ENCODE measurements at regions not wholly inside any gene's neighbourhood (a gene's known extent, or its start where the extent isn't known, plus 50 kb on each side); places are given as distances from the start of the nearest gene placed in this dataset.

- peaks cover 4% of the 10 kb centered on the region for H3K9me3 ChIP-seq (ENCODE audit: low read depth)
- H3K36me3 ChIP-seq (ENCODE audit: low read depth): no peaks in the 10 kb centered on the region
- TF ChIP-seq EZH2 (IDR thresholded peaks at IDR 0.05; ENCODE audit: insufficient read depth, poor library complexity, severe bottlenecking) (no peak), EZH2phosphoT487 (IDR thresholded peaks at IDR 0.05; ENCODE audit: insufficient read depth, low read depth) (no peak)
- 18 to 24% methylated on average over 3 of the region's 3 CpGs for WGBS, 2 experiments (ENCODE audit: low coverage in 1 of 2, low lambda C conversion rate in 2 of 2, missing lambda C conversion rate in 2 of 2)
- H3K4me2 ChIP-seq (ENCODE audit: unreplicated experiment): no peak overlapping the region
- in situ Hi-C loops (cut with MboI): no loop called here
- no peak for DNase-seq
- no peak overlapping the region for H3K27ac ChIP-seq
- H2AFZ ChIP-seq: no peak overlapping the region
- no peak overlapping the region for H3K4me3 ChIP-seq
- no peaks in the 10 kb centered on the region for H3K79me2 ChIP-seq (ENCODE audit: insufficient read depth)
- H3K27me3 ChIP-seq (replicated peaks; ENCODE audit: insufficient read depth): no peaks in the 10 kb centered on the region
- no peaks in the 10 kb centered on the region; the same call in 1 of the 2 replicates for H3K9me2 ChIP-seq (ENCODE audit: insufficient read depth)
- no peaks in the 10 kb centered on the region for H3F3A ChIP-seq (ENCODE audit: insufficient read depth)
- no peak overlapping the region for H3K9ac ChIP-seq
- H3K4me1 ChIP-seq (ENCODE audit: insufficient read depth): no peaks in the 10 kb centered on the region
- H4K20me1 ChIP-seq (ENCODE audit: insufficient read depth): no peaks in the 10 kb centered on the region
These were observed 200.4 kb upstream of the NOX3 start for GRCh38 chr6:155656024-155656423.

GRCh38 chr6:155654474-155654873 lies 198.8 kb upstream of the NOX3 start:
- DNase-seq: no peak
- in situ Hi-C loops (cut with MboI): no loop called here
- no peaks in the 10 kb centered on the region for H3K4me1 ChIP-seq (ENCODE audit: insufficient read depth)
- H3K27me3 ChIP-seq (replicated peaks; ENCODE audit: insufficient read depth): no peaks in the 10 kb centered on the region
- no peaks in the 10 kb centered on the region for H3K79me2 ChIP-seq (ENCODE audit: insufficient read depth)
- peaks cover 4% of the 10 kb centered on the region for H3K9me3 ChIP-seq (ENCODE audit: low read depth)
- H3F3A ChIP-seq (ENCODE audit: insufficient read depth): no peaks in the 10 kb centered on the region
- H3K36me3 ChIP-seq (ENCODE audit: low read depth): no peaks in the 10 kb centered on the region
- no peaks in the 10 kb centered on the region; the same call in 1 of the 2 replicates for H3K9me2 ChIP-seq (ENCODE audit: insufficient read depth)
- no peak overlapping the region for H3K4me2 ChIP-seq (ENCODE audit: unreplicated experiment)
- H2AFZ ChIP-seq: no peak overlapping the region
- no peak overlapping the region for H3K4me3 ChIP-seq
- H4K20me1 ChIP-seq (ENCODE audit: insufficient read depth): no peaks in the 10 kb centered on the region
- TF ChIP-seq EZH2 (IDR thresholded peaks at IDR 0.05; ENCODE audit: insufficient read depth, poor library complexity, severe bottlenecking) (no peak), EZH2phosphoT487 (IDR thresholded peaks at IDR 0.05; ENCODE audit: insufficient read depth, low read depth) (no peak)
- H3K27ac ChIP-seq: no peak overlapping the region
- no peak overlapping the region for H3K9ac ChIP-seq

- no peaks in the 10 kb centered on the region for H3K79me2 ChIP-seq (ENCODE audit: insufficient read depth)
- DNase-seq: no peak
- H3K4me1 ChIP-seq (ENCODE audit: insufficient read depth): no peaks in the 10 kb centered on the region
- H3F3A ChIP-seq (ENCODE audit: insufficient read depth): no peaks in the 10 kb centered on the region
- H3K9me3 ChIP-seq (ENCODE audit: low read depth): no peaks in the 10 kb centered on the region
- H3K9me2 ChIP-seq (ENCODE audit: insufficient read depth): no peaks in the 10 kb centered on the region
- no peak overlapping the region for H3K4me2 ChIP-seq (ENCODE audit: unreplicated experiment)
- no peak overlapping the region for H3K9ac ChIP-seq
- H3K4me3 ChIP-seq: no peak overlapping the region
- no peaks in the 10 kb centered on the region for H3K27me3 ChIP-seq (replicated peaks; ENCODE audit: insufficient read depth)
- H4K20me1 ChIP-seq (ENCODE audit: insufficient read depth): no peaks in the 10 kb centered on the region
- in situ Hi-C loops (cut with MboI): no loop called here
- 58 to 59% methylated on average over 5 of the region's 5 CpGs for WGBS, 2 experiments (ENCODE audit: low coverage in 1 of 2, low lambda C conversion rate in 2 of 2, missing lambda C conversion rate in 2 of 2)
- no peaks in the 10 kb centered on the region for H3K36me3 ChIP-seq (ENCODE audit: low read depth)
- no peak overlapping the region for H3K27ac ChIP-seq
- TF ChIP-seq EZH2phosphoT487 (IDR thresholded peaks at IDR 0.05; ENCODE audit: insufficient read depth, low read depth) (no peak), EZH2 (IDR thresholded peaks at IDR 0.05; ENCODE audit: insufficient read depth, poor library complexity, severe bottlenecking) (no peak)
- H2AFZ ChIP-seq: no peak overlapping the region
These were observed 192.7 kb upstream of the NOX3 start for GRCh38 chr6:155648301-155648700.

GRCh38 chr6:155647354-155647753 lies 191.7 kb upstream of the NOX3 start:
- no peaks in the 10 kb centered on the region for H3K36me3 ChIP-seq (ENCODE audit: low read depth)
- no peaks in the 10 kb centered on the region for H3K9me3 ChIP-seq (ENCODE audit: low read depth)
- H3F3A ChIP-seq (ENCODE audit: insufficient read depth): no peaks in the 10 kb centered on the region
- H3K9ac ChIP-seq: no peak overlapping the region
- no peak overlapping the region for H3K4me3 ChIP-seq
- DNase-seq: no peak
- H3K27me3 ChIP-seq (replicated peaks; ENCODE audit: insufficient read depth): no peaks in the 10 kb centered on the region
- TF ChIP-seq EZH2 (IDR thresholded peaks at IDR 0.05; ENCODE audit: insufficient read depth, poor library complexity, severe bottlenecking) (no peak), EZH2phosphoT487 (IDR thresholded peaks at IDR 0.05; ENCODE audit: insufficient read depth, low read depth) (no peak)
- no peaks in the 10 kb centered on the region for H3K79me2 ChIP-seq (ENCODE audit: insufficient read depth)
- no peaks in the 10 kb centered on the region for H3K4me1 ChIP-seq (ENCODE audit: insufficient read depth)
- no peak overlapping the region for H3K27ac ChIP-seq
- no peaks in the 10 kb centered on the region for H3K9me2 ChIP-seq (ENCODE audit: insufficient read depth)
- no peak overlapping the region for H3K4me2 ChIP-seq (ENCODE audit: unreplicated experiment)
- in situ Hi-C loops (cut with MboI): no loop called here
- H2AFZ ChIP-seq: no peak overlapping the region
- H4K20me1 ChIP-seq (ENCODE audit: insufficient read depth): no peaks in the 10 kb centered on the region

- TF ChIP-seq EZH2phosphoT487 (IDR thresholded peaks at IDR 0.05; ENCODE audit: insufficient read depth, low read depth) (no peak), EZH2 (IDR thresholded peaks at IDR 0.05; ENCODE audit: insufficient read depth, poor library complexity, severe bottlenecking) (no peak)
- H2AFZ ChIP-seq: no peak overlapping the region
- no peak for DNase-seq
- H3K36me3 ChIP-seq (ENCODE audit: low read depth): no peaks in the 10 kb centered on the region
- in situ Hi-C loops (cut with MboI): no loop called here
- no peaks in the 10 kb centered on the region for H3K4me1 ChIP-seq (ENCODE audit: insufficient read depth)
- no peak overlapping the region for H3K27ac ChIP-seq
- no peaks in the 10 kb centered on the region for H3F3A ChIP-seq (ENCODE audit: insufficient read depth)
- no peaks in the 10 kb centered on the region for H4K20me1 ChIP-seq (ENCODE audit: insufficient read depth)
- H3K4me2 ChIP-seq (ENCODE audit: unreplicated experiment): no peak overlapping the region
- 67 to 76% methylated on average over 5 of the region's 5 CpGs for WGBS, 2 experiments (ENCODE audit: low coverage in 1 of 2, low lambda C conversion rate in 2 of 2, missing lambda C conversion rate in 2 of 2)
- H3K27me3 ChIP-seq (replicated peaks; ENCODE audit: insufficient read depth): no peaks in the 10 kb centered on the region
- H3K4me3 ChIP-seq: no peak overlapping the region
- H3K79me2 ChIP-seq (ENCODE audit: insufficient read depth): no peaks in the 10 kb centered on the region
- no peak overlapping the region for H3K9ac ChIP-seq
- H3K9me3 ChIP-seq (ENCODE audit: low read depth): no peaks in the 10 kb centered on the region
- no peaks in the 10 kb centered on the region for H3K9me2 ChIP-seq (ENCODE audit: insufficient read depth)
These were observed 190.8 kb upstream of the NOX3 start for GRCh38 chr6:155646443-155646842.

Data from GM23248 (cell line).